Left kidney (tissue), 1 donor: ENCODE measurements at regions not wholly inside any gene's neighbourhood (a gene's known extent, or its start where the extent isn't known, plus 50 kb on each side); places are given as distances from the start of the nearest gene placed in this dataset.

Source experiments
- DNase-seq: peaks from one replicate; pipeline ENCODE4 v3.0.0-alpha.2; 2013

GRCh38 chr11:128219731-128220120, 367.6 kb downstream of the ETS1 start:
- no peak for DNase-seq

DNA sequence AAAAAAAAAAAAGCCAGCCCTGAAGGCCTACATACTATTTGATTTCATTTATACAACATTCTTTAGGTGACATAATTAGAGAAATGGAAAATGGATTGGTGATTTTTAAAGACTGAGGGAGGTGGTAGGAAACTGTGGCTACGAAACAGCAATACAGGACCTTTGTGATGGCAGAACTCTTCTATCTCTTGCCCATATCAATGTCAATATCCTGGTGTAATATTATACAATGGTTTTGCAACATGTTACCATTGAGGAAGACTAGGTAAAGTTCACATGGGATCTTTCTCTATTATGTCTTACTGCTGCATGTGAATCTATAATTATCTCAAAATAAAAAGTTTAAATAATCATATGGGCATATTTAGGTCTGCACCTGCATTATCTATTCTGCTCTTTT, 371.2 kb downstream of the ETS1 start:
- no peak for DNase-seq

DNA sequence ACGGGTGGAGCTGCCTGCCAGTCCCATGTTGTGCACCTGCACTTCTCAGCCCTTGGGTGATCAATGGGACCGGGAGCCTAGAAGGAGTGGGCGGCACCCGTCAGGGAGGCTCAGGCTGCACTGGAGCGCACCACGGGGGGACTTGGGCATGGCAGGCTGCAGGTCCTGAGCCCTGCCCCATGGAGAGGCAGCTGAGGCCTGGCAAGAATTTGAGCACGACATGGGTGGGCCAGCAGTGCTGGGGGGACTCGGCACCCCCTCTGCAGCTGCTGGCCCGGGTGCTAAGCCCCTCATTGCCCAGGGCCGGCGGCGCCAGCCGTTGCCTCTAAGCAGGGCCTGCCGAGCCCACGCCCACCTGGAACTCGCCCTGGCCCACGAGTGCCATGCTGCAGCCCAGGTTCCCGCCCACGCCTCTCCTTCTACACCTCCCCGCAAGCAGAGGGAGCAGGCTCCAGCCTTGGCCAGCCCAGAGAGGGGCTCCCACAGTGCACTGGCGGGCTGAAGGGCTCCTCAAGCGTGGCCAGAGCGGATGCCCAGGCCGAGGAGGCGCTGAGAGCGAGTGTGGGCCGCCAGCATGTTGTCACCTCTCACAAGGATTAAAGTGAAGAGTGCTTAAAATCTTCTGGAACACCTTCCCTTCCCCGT, 372.0 kb downstream of the ETS1 start:
- no peak for DNase-seq

DNA sequence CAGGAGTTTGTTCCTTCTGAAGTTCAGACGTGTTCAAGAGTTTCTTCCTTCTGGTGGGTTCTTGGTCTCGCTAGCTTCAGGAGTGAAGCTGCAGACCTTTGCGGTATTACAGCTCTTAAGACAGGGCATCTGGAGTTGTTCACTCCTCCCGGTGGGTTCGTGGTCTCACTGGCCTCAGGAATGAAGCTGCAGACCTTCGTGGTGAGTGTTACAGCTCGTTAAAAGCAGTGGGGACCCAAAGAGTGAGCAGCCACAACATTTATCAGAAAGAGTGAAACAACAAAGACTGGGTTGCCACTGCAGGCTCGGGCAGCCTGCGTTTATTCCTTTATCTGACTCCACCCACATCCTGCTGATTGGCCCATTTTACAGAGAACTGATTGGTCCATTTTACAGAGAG, 373.1 kb downstream of the ETS1 start:
- DNase-seq, result no peak

DNA sequence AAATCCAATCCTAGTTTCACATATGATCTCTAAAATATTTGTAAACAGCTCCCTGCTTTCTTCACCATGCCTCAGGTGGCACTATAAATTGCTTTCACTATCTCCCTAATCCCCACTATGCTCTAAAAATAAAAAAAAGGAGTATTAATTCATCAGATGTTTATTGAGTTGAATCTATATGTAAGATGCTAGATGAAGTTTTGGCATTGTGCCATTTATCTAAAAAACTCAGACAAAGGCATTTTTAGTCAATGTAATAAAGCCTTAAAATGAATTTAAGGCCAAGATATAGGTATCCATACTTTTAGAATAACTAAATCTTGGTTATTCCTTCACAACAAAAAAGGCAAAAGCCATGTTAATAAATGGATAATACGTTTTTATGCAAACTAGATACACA, 373.9 kb downstream of the ETS1 start:
- no peak for DNase-seq

GRCh38 chr11:128212324-128212723, 375.0 kb downstream of the ETS1 start:
- DNase-seq, result no peak

DNA sequence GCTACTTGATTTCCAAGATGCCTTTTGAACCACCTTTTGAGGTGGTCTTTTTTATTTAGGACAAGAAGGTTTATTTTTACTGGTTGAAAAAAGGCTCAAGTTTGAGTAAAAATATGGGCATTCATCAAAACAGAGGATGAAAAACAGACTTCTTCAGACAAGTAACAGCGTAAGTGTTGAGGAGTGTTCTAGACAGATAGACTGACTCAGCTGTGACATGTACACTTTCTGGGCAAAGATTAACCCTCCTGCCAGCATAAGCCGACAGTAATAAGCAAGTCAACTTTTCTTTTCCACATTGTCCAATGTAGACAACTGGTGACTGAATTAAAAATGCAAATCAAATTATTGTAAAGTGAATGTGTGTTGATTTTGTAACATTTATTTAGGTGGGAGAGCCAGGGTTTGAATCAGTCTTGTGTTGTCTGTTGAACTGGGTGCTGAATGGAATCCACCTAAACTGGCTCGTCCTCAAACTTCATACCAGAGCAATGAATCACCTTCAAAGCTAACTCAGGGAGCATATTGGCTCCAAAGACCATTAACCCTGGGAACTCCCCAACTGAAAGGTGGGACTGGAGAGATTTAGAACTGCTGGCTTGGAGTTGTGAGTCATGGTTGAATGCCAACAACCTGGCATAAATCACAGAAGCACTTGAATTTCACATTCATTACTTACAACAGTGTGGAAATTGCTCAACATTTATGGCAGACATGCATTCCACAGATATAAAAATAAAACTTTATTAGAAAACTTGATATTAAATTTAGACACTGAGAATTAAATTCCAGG, 377.0 kb downstream of the ETS1 start:
- peak; percentile 82 for DNase-seq

DNA sequence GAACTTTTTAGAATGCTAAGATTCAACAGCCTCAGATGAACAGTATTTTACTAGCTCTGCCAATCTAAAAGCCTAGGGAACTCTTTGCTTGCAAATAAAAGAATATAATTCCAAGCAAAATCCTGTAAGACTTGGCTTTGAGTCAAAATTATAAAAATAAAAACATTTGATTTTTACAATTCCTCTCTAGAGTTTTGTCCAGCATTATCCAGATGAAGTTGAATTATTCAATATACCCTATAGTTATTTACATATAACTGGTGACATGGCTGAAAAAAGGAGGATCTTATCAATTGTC, 378.3 kb downstream of the ETS1 start:
- no peak for DNase-seq

DNA sequence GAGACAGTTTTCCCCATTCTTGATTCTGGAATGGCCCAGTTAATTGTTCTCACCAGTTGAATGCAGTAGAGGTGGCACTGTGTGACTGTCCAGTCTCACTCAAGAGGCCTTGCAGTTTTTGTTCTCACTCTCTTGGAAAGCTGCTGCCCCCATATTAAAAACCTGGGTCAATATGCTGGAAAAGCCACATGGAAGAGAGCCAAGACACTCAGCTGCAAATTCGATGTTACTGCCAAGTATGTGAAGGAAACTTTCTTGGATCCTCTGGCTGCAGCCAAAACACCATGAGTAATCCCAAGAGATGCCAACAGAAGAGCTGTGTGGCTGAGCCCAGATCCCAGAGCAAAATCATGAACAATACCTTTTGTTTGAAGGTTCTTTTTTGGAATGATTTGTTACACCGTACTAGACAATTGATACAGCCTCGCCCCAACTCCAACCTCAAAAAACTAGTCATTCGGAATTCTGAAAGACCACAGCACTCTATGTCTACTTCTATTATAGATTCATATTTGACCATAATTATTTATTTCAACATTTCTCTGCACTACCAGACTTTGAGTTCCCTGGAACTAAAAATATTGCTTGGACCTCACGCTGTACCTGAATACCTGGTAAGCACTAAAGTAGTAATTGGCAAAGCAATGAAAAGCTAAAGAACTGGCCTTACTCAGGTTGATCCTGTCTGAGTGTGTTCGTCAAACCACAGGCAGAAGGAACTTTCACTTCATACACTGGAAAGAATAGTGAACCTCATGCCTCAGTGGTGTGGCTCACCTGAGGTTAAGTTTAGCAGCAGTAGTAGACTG, 378.8 kb downstream of the ETS1 start:
- no peak for DNase-seq

DNA sequence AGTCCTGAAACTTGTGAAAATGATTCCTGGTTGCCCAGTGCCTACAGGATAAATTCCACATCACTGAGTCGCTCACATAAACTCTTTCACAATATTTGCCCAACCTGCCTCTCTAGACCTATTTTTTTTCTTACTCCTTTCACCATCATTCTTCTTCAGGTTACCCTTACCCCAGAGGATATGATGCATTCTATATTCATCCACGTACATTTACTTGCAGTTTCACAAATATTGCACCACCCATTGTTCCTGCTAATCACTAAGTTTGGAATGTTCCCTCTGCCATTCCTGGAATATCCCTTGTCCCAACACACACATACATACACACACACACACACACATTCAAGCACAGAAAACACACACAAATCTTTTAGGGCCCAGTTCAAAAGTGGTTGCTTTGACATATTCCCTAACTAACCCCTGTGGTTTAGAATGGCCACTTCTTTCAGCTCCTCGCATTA, 379.5 kb downstream of the ETS1 start:
- no peak for DNase-seq

DNA sequence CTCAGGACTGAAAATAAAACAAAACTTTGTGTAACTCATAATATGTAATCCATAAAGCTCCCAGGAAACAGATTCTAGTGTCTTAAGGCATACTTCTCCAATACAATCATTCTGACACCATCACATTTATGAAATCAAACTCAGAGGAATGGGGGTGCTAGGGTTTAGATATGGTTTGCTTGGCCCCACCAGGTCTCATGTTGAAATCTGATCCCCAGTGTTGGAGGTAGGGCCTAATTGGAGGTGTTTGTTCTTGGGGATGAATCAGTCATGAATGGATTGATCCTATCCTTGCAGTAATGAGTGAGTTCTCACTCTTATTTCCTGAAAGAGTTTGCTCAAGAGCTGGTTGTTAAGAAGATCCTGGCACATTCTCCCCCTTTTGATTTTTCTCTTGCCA, 380.9 kb downstream of the ETS1 start:
- no peak for DNase-seq

- no peak for DNase-seq
Measured at GRCh38 chr11:128205796-128206195, 381.6 kb downstream of the ETS1 start.

GRCh38 chr11:128204898-128205297, 382.5 kb downstream of the ETS1 start:
- no peak for DNase-seq

GRCh38 chr11:128201801-128202200, 385.6 kb downstream of the ETS1 start:
- no peak for DNase-seq

DNA sequence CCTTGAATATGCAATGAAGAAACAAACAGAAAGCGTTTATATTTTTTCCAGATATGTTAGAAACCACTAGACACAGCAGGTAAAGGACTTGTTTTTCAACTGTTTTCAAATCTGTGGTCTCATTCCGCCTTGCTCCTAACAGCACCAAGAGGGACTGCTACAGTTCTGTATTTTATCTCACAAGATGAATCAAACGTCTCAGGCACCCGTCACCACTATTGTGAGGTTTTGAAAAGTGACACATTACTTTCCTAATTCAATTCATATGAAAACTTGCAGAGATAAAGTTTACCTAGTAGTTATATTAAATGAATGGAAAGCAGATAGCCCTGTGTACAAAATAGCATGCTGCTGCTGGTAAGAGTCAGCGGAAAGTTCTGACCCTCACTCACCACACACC, 386.3 kb downstream of the ETS1 start:
- no peak for DNase-seq

DNA sequence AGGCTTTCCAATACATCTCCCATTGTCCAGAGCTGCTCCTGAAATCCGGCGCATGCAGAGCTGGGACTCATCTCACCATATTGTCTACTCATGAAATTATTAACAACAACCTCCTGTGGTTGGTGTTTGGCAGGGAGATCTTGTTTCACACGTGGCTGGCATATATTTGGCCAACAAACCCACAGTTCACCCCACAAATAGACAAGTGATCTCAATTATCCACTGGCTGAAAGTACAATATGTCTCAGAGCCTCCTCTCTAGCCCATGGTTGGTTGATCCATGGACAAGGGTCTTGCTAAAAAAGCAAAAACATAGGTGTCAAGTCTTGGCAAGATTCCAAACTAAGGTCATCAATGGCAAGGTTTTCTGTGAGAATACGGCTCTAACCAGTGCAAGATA, 386.9 kb downstream of the ETS1 start:
- DNase-seq, result no peak

GRCh38 chr11:128198216-128198772, 389.1 kb downstream of the ETS1 start:
- no peak for DNase-seq

DNA sequence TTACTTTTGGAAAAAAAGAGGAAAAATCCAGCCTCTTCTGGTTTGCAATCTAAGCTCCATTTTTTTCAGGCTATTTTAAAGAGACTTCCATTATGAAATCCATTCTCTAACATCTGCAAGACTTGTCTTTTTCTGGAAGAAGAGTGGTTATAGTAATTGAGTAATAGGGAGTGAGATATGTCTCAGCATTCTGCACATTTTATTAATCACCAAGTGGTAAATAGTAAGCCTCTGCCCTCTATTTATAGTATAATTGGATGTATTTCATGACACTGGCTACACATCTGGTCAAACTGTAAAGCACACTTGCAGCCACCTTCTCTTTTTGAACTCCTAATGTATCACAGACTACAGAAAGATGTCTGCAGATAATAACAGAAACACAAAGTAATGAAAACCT, 391.1 kb downstream of the ETS1 start:
- no peak for DNase-seq

GRCh38 chr11:128195756-128196155, 391.6 kb downstream of the ETS1 start:
- no peak for DNase-seq

GRCh38 chr11:128195057-128195751, 392.2 kb downstream of the ETS1 start:
- DNase-seq, result no peak

- DNase-seq, result no peak
Measured at GRCh38 chr11:128194216-128194615, 393.1 kb downstream of the ETS1 start.

GRCh38 chr11:128193615-128194014, 393.7 kb downstream of the ETS1 start:
- DNase-seq, result no peak
